Adrenal gland (tissue), 9 donors: ENCODE measurements at regions not wholly inside any gene's neighbourhood (a gene's known extent, or its start where the extent isn't known, plus 50 kb on each side); places are given as distances from the start of the nearest gene placed in this dataset.

Source experiments
- DNase-seq, 7 donors: peaks; one replicate each; pipeline ENCODE4 v3.0.0-alpha.2; 2019 to 2020
- H3K27ac ChIP-seq, 5 donors: fragments of 200-600 bp; sonication (generic) in 4 of 5; 1 replicate in 3 of 5; 2 replicates in 2 of 5; pipeline versions ENCODE4 v1.5.1 to v1.8.0; 2016 to 2020; ENCODE audit warnings: mild to moderate bottlenecking in 1 of 5
- H3K27me3 ChIP-seq: fragments of 200-600 bp; 2 replicates; pipeline ENCODE4 v1.8.0; 2021
- H3K36me3 ChIP-seq, 2 donors: fragments of 200-600 bp; replicated peaks in 1 of 2; 1 replicate in 1 of 2; 2 replicates in 1 of 2; pipeline versions ENCODE4 v1.5.1 to v1.8.0; 2018 to 2022
- H3K4me1 ChIP-seq, 2 donors: fragments of 200-600 bp; replicated peaks in 1 of 2; 1 replicate in 1 of 2; 2 replicates in 1 of 2; pipeline versions ENCODE4 v1.5.1 to v1.8.0; 2018 to 2021
- H3K4me3 ChIP-seq, 4 donors: fragments of 200-600 bp; sonication (generic) in 3 of 4; one replicate each; pipeline ENCODE4 v1.5.1; 2016 to 2018
- H3K9me3 ChIP-seq, 3 donors: fragments of 200-600 bp; sonication (generic) in 1 of 3; replicated peaks in 1 of 3; 1 replicate in 2 of 3; 2 replicates in 1 of 3; pipeline versions ENCODE4 v1.5.1 to v1.8.0; 2016 to 2021
- POLR2A ChIP-seq, 2 donors: fragments of 450-650 bp; IDR thresholded peaks; one replicate each; pipeline ENCODE4 v1.6.1; 2017; ENCODE audit warnings: antibody characterized with exemption in 2 of 2, mild to moderate bottlenecking in 2 of 2, moderate library complexity in 1 of 2
- WGBS, 4 donors: extraction: QIAGEN DNeasy Blood & Tissue Kit in 2 of 4; methylation state at CpG; one replicate each; pipeline versions ENCODE4 v1.1.5 to v1.1.7; 2013 to 2017; 5-methylcytosine and 5-hydroxymethylcytosine counted together
- intact Hi-C, 2 donors: fragments of 100-400 bp; cut with DNase I; formaldehyde crosslinking; loops; one replicate each; pipeline versions ENCODE4 v1.14.1 to v1.15.0; 2022 to 2023
- TF ChIP-seq, protein P1 (sequence below), 6 experiments: fragments of 450-650 bp in 4 of 6; fragments of 200-600 bp in 2 of 6; sonication (generic) in 1 of 6; IDR thresholded peaks; 1 replicate in 5 of 6; 2 replicates in 1 of 6; pipeline versions ENCODE4 v1.5.1 to v1.8.0; 2016 to 2021; ENCODE audit warnings: antibody characterized with exemption in 6 of 6, mild to moderate bottlenecking in 2 of 6, moderate library complexity in 1 of 6
- donor health status: healthy with polysubstance abuse.
- donor health status: Bipolar disorder and iron deficiency.
- donor health status: DM: yes; HTN: yes; CAD: no.
- donor health status: DM: no; HTN: no; CAD: no.
- donor health status: DM: no; HTN: no; CAD: no.

DNA sequence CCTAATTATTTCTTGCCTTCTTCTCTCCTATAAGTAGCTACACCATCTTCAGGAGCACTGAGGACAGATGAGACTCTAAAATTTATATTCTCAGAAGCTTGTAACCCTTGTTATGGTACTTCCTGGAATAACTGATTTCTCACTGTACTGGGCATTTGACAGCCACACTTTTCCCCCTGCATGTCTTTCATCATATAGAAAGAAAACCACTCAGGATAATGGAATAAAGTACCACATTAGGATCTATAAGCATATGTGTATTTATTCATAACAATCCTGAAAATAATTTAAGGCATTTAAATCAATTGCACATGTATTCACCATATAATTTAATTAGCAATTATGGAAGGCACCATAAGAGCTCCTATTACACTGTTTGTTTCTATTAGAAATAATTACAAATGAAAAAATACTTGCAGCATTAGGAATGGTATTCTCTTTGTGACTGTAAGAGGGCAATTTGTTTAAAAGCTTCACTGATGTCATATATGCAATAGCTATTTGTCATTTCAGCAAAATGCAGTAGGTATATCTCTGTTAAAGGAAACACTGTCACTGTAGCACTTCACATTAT, 216.9 kb upstream of the FSHR start:
- H3K4me3 ChIP-seq, result no peak overlapping the region
- no peaks in the 10 kb centered on the region for H3K36me3 ChIP-seq
- no peak for DNase-seq
- intact Hi-C loops, result no loop called here
- no peaks in the 10 kb centered on the region for H3K4me1 ChIP-seq
- TF ChIP-seq POLR2A (IDR thresholded peaks at IDR 0.05), result no peak
- TF ChIP-seq, protein P1, sequence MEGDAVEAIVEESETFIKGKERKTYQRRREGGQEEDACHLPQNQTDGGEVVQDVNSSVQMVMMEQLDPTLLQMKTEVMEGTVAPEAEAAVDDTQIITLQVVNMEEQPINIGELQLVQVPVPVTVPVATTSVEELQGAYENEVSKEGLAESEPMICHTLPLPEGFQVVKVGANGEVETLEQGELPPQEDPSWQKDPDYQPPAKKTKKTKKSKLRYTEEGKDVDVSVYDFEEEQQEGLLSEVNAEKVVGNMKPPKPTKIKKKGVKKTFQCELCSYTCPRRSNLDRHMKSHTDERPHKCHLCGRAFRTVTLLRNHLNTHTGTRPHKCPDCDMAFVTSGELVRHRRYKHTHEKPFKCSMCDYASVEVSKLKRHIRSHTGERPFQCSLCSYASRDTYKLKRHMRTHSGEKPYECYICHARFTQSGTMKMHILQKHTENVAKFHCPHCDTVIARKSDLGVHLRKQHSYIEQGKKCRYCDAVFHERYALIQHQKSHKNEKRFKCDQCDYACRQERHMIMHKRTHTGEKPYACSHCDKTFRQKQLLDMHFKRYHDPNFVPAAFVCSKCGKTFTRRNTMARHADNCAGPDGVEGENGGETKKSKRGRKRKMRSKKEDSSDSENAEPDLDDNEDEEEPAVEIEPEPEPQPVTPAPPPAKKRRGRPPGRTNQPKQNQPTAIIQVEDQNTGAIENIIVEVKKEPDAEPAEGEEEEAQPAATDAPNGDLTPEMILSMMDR (IDR thresholded peaks at IDR 0.05), result no peak
- H3K9me3 ChIP-seq, result no peaks in the 10 kb centered on the region
- H3K27ac ChIP-seq, result no peak overlapping the region
- no peaks in the 10 kb centered on the region for H3K27me3 ChIP-seq

DNA sequence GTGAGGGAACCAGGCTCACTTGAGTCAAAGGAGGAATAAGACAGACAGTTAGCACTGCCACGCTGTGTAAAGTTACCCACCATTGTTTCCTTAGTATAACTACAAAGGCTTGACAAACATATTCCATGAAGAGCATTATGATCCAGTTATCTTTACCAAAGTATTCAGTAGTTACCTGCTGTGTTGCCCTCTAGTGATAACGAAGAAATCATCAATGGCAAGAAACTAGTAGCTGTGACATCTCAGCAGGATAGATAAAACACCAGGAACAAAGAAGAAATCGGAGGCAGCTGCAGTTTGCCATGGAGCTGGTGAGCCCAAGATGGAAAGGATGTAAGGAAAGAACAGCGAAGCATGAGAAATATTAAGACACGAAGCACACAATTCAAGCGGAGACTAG, 215.3 kb upstream of the FSHR start:
- H3K4me3 ChIP-seq, result no peak overlapping the region
- H3K9me3 ChIP-seq, result no peaks in the 10 kb centered on the region
- DNase-seq, result no peak
- TF ChIP-seq, protein P1 (IDR thresholded peaks at IDR 0.05), result no peak
- TF ChIP-seq POLR2A (IDR thresholded peaks at IDR 0.05), result no peak
- H3K27me3 ChIP-seq, result no peaks in the 10 kb centered on the region
- H3K27ac ChIP-seq, result no peak overlapping the region
- H3K36me3 ChIP-seq, result no peaks in the 10 kb centered on the region
- WGBS, 4 donors, result 68 to 74% (median 69%) methylated on average over 6 of the region's 6 CpGs
- H3K4me1 ChIP-seq, result no peaks in the 10 kb centered on the region
- intact Hi-C loops, result no loop called here

DNA sequence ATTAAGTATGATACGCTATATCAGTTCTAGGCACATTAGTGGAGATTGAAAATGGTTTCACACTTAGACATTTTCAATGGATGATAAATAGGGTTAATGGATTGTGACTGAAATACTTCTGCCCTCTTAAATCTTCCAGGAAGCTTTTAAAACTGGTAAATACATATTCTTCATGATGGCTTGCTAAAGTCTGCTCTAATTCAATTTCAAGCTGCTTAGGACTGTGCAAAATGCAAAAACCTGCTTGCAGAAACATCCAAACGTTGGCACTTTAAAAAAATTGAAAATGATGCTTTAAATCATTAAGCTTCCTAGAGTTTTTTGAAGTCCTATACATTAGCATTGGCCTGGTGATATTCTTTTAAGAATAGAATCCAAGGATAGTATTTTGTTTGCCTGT, 214.8 kb upstream of the FSHR start:
- WGBS, 4 donors, result 36 to 54% (median 49%) methylated on average over 2 of the region's 2 CpGs
- intact Hi-C loops, result no loop called here
- H3K4me3 ChIP-seq, result no peak overlapping the region
- H3K27me3 ChIP-seq, result no peaks in the 10 kb centered on the region
- H3K36me3 ChIP-seq, result no peaks in the 10 kb centered on the region
- TF ChIP-seq POLR2A (IDR thresholded peaks at IDR 0.05), result no peak
- TF ChIP-seq, protein P1 (IDR thresholded peaks at IDR 0.05), result no peak
- no peak overlapping the region for H3K27ac ChIP-seq
- H3K4me1 ChIP-seq, result no peaks in the 10 kb centered on the region
- no peaks in the 10 kb centered on the region for H3K9me3 ChIP-seq
- no peak for DNase-seq

DNA sequence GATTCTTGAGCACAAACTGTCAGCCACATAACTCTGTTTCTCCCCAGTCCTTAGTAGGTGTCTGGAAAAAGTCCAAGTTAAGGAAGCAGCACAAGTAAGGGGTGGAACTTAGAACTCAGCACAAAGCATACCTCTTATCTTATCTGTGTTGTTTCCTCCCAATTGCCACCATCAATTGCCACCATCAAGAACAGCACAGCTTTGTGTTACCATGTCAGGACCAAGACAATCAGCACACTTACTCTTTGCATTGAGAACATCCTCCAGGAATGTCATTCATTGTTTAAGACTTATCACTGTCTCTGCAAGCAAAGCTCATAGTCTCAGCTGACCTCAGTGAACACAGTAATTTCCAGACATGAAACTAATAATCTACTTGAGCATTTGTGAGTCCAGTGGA, 212.7 kb upstream of the FSHR start:
- no peaks in the 10 kb centered on the region for H3K36me3 ChIP-seq
- intact Hi-C loops, result no loop called here
- no peak for DNase-seq
- no peaks in the 10 kb centered on the region for H3K27me3 ChIP-seq
- H3K4me1 ChIP-seq, result no peaks in the 10 kb centered on the region
- no peak overlapping the region for H3K4me3 ChIP-seq
- no peaks in the 10 kb centered on the region for H3K9me3 ChIP-seq
- no peak for TF ChIP-seq POLR2A (IDR thresholded peaks at IDR 0.05)
- no peak overlapping the region for H3K27ac ChIP-seq

DNA sequence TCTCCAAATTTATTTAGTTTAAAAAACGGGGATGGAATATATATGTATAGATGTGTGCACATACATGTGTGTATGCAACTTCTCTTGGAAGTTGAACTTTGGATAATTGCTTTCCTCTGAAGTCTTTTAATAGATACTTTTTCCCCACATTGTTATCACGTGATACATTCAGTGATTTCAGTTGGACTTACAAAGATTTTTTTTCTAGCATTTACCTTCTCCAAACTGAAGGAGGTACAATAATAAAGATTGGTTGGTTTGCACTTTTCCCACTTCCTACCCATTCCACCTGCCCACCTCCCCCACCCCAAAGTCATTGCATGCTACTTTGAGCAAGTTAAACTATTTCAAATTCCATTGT, 206.1 kb upstream of the FSHR start:
- Histone ChIP-seq H3K9me3 (no peaks in the 10 kb centered on the region), H3K36me3 (no peaks in the 10 kb centered on the region), H3K27me3 (no peaks in the 10 kb centered on the region), H3K27ac (no peak overlapping the region), H3K4me1 (no peaks in the 10 kb centered on the region), H3K4me3 (no peak overlapping the region)
- intact Hi-C loops, result no loop called here
- no peak for DNase-seq
- 25 to 36% (median 32%) methylated on average over 2 of the region's 2 CpGs for WGBS, 4 donors
- TF ChIP-seq, protein P1 (IDR thresholded peaks at IDR 0.05), result no peak
- no peak for TF ChIP-seq POLR2A (IDR thresholded peaks at IDR 0.05)
